GM12878 (cell line): ENCODE measurements at regions not wholly inside any gene's neighbourhood (a gene's known extent, or its start where the extent isn't known, plus 50 kb on each side); places are given as distances from the start of the nearest gene placed in this dataset.

Source experiments
- EGR1 ChIP-seq, 2 experiments: IDR thresholded peaks; 1 replicate in 1 of 2; 2 replicates in 1 of 2; pipeline ENCODE4 v1.6.1; 2011 to 2012; ENCODE audit warnings: low read depth in 2 of 2, low read length in 2 of 2, borderline replicate concordance in 1 of 2, mild to moderate bottlenecking in 1 of 2, moderate library complexity in 1 of 2
- EP300 ChIP-seq, 2 experiments: fragments of 150-350 bp in 1 of 2; IDR thresholded peaks; 2 replicates each; pipeline ENCODE4 v1.6.1; 2011 to 2012; ENCODE audit warnings: low read depth in 2 of 2, low read length in 2 of 2, borderline replicate concordance in 1 of 2, improper control_type of control experiment in 1 of 2, inconsistent platforms in 1 of 2; ENCODE audit not compliant: control insufficient read depth in 1 of 2
- EZH2 ChIP-seq: IDR thresholded peaks from 2 replicates; pipeline ENCODE4 v1.6.1; 2012; ENCODE audit warnings: low read depth, mild to moderate bottlenecking, control low read depth, inconsistent platforms, low read length, borderline replicate concordance; ENCODE audit not compliant: control insufficient read depth
- KAT2A ChIP-seq: conservative IDR thresholded peaks from 2 replicates; pipeline ENCODE4 v1.6.1; 2011; ENCODE audit warnings: low read depth, low read length; ENCODE audit not compliant: control insufficient read depth
- MEF2A ChIP-seq: IDR thresholded peaks from 2 replicates; pipeline ENCODE4 v1.6.1; 2011; ENCODE audit warnings: low read depth, mild to moderate bottlenecking, low read length, moderate library complexity; ENCODE audit not compliant: insufficient read depth
- MEF2B ChIP-seq: fragments of 450-650 bp; IDR thresholded peaks from 2 replicates; pipeline ENCODE4 v1.6.1; 2018; ENCODE audit warnings: mild to moderate bottlenecking, moderate library complexity; ENCODE audit not compliant: partially characterized antibody, poor library complexity, severe bottlenecking
- PML ChIP-seq: IDR thresholded peaks from 2 replicates; pipeline ENCODE4 v1.6.1; 2012; ENCODE audit warnings: low read length, inconsistent platforms
- POLR2A ChIP-seq: IDR thresholded peaks from 2 replicates; pipeline ENCODE4 v1.6.1; 2011; ENCODE audit warnings: low read depth, mild to moderate bottlenecking, low read length
- SP1 ChIP-seq: IDR thresholded peaks from one replicate; pipeline ENCODE4 v1.6.1; 2011; ENCODE audit warnings: low read depth, low read length
- TAF1 ChIP-seq: IDR thresholded peaks from 2 replicates; pipeline ENCODE4 v1.6.1; 2011; ENCODE audit warnings: mild to moderate bottlenecking, low read depth, low read length, borderline replicate concordance
- TCF7 ChIP-seq: IDR thresholded peaks from 2 replicates; pipeline ENCODE4 v1.6.1; 2014; ENCODE audit warnings: antibody characterized with exemption, borderline replicate concordance
- ZNF24 ChIP-seq: fragments of 450-650 bp; IDR thresholded peaks from 2 replicates; pipeline ENCODE4 v1.6.1; 2017; ENCODE audit warnings: antibody characterized with exemption, mild to moderate bottlenecking
- TF ChIP-seq, protein P1 (sequence below): fragments of 450-650 bp; formaldehyde crosslinking; IDR thresholded peaks from 2 replicates; pipeline ENCODE4 v1.5.0; 2022; ENCODE audit warnings: mild to moderate bottlenecking, missing genetic modification characterization
- TF ChIP-seq, protein P2 (sequence below), 3 experiments: IDR thresholded peaks in 2 of 3; conservative IDR thresholded peaks in 1 of 3; 2 replicates each; pipeline ENCODE4 v1.5.1; 2011; ENCODE audit warnings: low read depth in 3 of 3, low read length in 3 of 3, mild to moderate bottlenecking in 3 of 3, control low read depth in 2 of 3, moderate library complexity in 2 of 3, inconsistent platforms in 1 of 3, mixed read lengths in 1 of 3; ENCODE audit not compliant: control insufficient read depth in 2 of 3, insufficient read depth in 1 of 3; ENCODE audit errors: extremely low read depth in 1 of 3

DNA sequence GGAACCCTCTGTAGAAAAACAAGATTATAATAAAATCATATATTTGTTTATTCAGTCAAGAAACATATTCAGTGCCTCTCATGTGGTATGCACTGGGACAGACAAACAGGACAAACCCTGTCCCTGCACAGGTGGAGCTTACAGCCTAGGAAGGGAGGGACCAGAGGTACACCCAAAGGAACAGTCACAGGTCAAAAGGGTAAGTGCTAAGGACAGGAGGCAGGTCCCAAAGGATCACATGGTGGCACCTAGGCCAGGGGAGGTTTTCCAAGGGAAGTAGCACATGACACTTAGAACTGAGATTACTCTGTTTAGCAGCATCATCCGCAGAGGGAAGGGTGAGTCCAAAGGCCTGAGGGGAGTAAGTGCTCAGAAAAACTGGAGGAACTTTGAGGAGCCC is 254.4 kb upstream of the ARRDC4 start:
- TF ChIP-seq, protein P1, sequence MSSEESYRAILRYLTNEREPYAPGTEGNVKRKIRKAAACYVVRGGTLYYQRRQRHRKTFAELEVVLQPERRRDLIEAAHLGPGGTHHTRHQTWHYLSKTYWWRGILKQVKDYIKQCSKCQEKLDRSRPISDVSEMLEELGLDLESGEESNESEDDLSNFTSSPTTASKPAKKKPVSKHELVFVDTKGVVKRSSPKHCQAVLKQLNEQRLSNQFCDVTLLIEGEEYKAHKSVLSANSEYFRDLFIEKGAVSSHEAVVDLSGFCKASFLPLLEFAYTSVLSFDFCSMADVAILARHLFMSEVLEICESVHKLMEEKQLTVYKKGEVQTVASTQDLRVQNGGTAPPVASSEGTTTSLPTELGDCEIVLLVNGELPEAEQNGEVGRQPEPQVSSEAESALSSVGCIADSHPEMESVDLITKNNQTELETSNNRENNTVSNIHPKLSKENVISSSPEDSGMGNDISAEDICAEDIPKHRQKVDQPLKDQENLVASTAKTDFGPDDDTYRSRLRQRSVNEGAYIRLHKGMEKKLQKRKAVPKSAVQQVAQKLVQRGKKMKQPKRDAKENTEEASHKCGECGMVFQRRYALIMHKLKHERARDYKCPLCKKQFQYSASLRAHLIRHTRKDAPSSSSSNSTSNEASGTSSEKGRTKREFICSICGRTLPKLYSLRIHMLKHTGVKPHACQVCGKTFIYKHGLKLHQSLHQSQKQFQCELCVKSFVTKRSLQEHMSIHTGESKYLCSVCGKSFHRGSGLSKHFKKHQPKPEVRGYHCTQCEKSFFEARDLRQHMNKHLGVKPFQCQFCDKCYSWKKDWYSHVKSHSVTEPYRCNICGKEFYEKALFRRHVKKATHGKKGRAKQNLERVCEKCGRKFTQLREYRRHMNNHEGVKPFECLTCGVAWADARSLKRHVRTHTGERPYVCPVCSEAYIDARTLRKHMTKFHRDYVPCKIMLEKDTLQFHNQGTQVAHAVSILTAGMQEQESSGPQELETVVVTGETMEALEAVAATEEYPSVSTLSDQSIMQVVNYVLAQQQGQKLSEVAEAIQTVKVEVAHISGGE (CRISPR knock-in tag), result no peak
- no peak for TF ChIP-seq EGR1 (IDR thresholded peaks at IDR 0.05; ENCODE audit: borderline replicate concordance in 1 of 2, low read depth in 2 of 2, low read length in 2 of 2)
- no peak for TF ChIP-seq TCF7
- no peak for TF ChIP-seq SP1
- TF ChIP-seq POLR2A, result no peak
- TF ChIP-seq PML, result no peak
- TF ChIP-seq ZNF24, result no peak
- no peak for TF ChIP-seq TAF1
- no peak for TF ChIP-seq KAT2A
- no peak for TF ChIP-seq EP300 (IDR thresholded peaks at IDR 0.05; ENCODE audit: borderline replicate concordance in 1 of 2, control insufficient read depth in 1 of 2, low read depth in 2 of 2, low read length in 2 of 2)
- no peak for TF ChIP-seq MEF2B
- no peak for TF ChIP-seq MEF2A
- TF ChIP-seq EZH2, result no peak
- TF ChIP-seq, protein P2, sequence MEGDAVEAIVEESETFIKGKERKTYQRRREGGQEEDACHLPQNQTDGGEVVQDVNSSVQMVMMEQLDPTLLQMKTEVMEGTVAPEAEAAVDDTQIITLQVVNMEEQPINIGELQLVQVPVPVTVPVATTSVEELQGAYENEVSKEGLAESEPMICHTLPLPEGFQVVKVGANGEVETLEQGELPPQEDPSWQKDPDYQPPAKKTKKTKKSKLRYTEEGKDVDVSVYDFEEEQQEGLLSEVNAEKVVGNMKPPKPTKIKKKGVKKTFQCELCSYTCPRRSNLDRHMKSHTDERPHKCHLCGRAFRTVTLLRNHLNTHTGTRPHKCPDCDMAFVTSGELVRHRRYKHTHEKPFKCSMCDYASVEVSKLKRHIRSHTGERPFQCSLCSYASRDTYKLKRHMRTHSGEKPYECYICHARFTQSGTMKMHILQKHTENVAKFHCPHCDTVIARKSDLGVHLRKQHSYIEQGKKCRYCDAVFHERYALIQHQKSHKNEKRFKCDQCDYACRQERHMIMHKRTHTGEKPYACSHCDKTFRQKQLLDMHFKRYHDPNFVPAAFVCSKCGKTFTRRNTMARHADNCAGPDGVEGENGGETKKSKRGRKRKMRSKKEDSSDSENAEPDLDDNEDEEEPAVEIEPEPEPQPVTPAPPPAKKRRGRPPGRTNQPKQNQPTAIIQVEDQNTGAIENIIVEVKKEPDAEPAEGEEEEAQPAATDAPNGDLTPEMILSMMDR (IDR thresholded peaks at IDR 0.05 in 2 of 3, conservative IDR thresholded peaks at IDR 0.05 in 1 of 3; ENCODE audit: control insufficient read depth in 2 of 3, extremely low read depth in 1 of 3, insufficient read depth in 1 of 3, low read depth in 3 of 3, low read length in 3 of 3), result no peak
